ENCODE measurements at regions not wholly inside any gene's neighbourhood (a gene's known extent, or its start where the extent isn't known, plus 50 kb on each side); places are given as distances from the start of the nearest gene placed in this dataset.
"Not testable (repeated sequence)": the region's sequence is repeated elsewhere in the genome, so short reads cannot be mapped to it uniquely, and the experiment has no call there.

DNA sequence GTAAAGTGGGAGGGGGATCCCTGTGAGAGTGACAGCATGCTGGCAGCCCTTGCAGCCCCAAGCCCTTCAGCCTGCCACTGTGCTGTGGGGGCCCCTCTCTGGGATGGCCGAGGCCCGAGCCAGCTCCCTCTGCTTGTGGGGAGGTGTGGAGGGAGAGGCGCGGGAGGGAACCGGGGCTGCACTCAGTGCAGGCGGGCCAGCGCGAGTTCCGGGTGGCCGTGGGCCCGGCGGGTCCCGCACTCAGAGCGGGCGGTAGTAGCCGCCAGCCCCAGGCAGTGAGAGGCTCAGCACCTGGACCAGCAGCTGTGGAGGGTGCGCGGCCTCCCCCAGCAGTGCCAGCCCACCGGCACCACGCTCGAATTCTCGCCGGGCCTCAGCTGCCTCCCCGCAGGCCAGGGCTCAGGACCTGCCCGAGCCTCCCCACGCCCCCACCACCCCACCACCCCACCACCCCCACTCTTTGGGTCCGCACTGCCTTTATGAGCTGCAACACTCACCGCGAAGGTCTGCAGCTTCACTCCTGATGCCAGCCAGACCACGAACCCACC is 208.1 kb downstream of the CDH19 start:
- no peak overlapping the region for H3K4me3 ChIP-seq (replicated peaks; ENCODE audit: low read depth, low read length)
- TF ChIP-seq, protein P1, sequence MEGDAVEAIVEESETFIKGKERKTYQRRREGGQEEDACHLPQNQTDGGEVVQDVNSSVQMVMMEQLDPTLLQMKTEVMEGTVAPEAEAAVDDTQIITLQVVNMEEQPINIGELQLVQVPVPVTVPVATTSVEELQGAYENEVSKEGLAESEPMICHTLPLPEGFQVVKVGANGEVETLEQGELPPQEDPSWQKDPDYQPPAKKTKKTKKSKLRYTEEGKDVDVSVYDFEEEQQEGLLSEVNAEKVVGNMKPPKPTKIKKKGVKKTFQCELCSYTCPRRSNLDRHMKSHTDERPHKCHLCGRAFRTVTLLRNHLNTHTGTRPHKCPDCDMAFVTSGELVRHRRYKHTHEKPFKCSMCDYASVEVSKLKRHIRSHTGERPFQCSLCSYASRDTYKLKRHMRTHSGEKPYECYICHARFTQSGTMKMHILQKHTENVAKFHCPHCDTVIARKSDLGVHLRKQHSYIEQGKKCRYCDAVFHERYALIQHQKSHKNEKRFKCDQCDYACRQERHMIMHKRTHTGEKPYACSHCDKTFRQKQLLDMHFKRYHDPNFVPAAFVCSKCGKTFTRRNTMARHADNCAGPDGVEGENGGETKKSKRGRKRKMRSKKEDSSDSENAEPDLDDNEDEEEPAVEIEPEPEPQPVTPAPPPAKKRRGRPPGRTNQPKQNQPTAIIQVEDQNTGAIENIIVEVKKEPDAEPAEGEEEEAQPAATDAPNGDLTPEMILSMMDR (IDR thresholded peaks at IDR 0.05; ENCODE audit: low read length, missing control alignments), result no peak
- no peak for DNase-seq (ENCODE audit: low read depth)

DNA sequence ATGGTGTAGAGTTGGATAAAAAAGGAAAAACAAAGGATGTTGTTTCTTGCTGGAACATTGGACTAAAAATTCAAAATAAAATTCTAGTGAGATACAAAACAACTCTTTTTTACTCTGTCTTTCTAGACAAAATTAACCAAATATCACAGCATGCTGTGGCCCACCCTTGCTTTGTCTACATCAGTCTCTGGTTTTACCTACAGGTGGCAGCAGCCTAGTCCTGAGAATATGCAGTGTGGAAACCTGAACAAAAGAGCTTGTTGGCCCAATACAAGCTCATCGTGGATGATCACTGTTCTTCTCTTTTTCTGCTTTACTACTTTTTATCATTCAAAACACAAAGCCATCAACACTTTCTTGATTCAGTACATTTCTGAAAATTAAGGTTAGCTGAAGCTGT is 210.4 kb downstream of the CDH19 start:
- no peak for DNase-seq (ENCODE audit: low read depth)
- H3K4me3 ChIP-seq (replicated peaks; ENCODE audit: low read depth, low read length), result no peak overlapping the region
- TF ChIP-seq, protein P1 (IDR thresholded peaks at IDR 0.05; ENCODE audit: low read length, missing control alignments), result no peak

DNA sequence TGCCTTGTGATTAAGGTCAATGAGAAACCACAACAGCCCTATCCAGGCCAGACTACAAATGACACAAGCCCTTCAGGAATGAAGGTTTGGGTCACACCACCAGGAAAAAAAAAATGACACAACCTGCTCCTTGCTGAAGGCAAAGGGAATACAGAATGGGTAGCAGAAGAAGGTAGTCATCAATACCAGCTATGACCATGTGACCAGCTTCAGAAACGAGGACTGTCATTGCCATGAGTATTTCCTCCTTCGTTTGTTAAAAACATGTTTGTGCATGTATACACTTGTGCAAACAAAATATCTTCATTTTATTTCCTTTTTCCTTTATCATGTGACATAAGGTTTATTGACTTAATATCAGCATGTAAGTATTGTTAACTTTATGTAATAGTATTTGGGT is 226.6 kb downstream of the CDH19 start:
- DNase-seq (ENCODE audit: low read depth), result no peak
- no peak overlapping the region for H3K4me3 ChIP-seq (replicated peaks; ENCODE audit: low read depth, low read length)
- TF ChIP-seq, protein P1 (IDR thresholded peaks at IDR 0.05; ENCODE audit: low read length, missing control alignments), result no peak

DNA sequence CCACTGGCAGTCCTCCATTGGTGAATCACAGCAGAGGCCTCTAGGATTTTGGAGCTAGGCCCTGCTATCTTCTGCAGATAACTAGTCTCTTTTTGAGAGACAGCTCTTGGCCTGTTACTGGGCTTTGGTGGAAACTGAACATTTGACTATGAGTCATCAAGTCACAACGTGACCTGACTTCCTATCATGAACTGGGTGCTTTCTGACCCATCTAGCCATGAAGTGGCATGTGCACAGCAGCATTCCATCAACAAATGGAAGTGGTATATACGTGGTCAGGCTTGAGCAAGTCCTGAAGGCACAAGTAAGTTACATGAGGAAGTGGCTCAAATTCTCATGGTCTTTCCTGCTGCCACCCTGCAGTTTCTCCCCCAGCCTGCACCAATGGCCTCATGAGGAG is 228.5 kb downstream of the CDH19 start:
- DNase-seq (ENCODE audit: low read depth); H3K4me3 ChIP-seq (replicated peaks; ENCODE audit: low read depth, low read length): not testable (repeated sequence)

DNA sequence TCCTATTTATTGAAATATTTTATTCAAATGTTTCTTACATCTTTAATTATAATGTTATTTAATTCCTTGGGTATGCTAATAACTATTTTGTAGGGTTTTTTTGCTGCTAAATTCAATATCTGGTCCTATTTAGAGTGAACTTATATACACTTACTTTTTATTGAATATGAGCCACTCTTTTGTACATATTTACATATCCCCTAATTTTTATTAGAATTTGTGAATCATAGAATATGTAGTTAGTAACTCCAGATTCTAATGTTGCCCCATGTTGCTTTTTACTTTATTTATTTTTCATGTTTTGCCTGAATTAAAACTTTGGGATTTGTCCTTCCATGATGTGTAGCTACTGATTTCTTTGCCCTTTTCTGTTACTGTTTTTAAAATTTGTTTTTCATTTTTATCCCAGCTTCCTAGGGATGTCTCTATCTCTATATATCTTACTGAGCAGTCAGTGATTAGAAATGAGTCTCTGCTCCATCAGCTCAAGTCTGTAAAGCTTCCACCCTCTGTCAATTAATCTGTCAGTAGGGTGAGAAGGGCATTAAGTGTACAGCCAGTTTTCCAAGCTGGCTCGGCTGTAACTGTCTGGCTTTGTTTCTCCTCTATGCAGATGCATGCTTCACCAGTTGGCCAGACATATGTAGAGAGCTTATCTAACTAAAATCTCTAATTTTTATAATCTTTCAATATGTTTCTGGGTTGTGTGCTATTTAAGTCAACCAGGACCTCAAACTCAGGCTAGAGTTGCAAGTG is 256.9 kb downstream of the CDH19 start:
- no peak overlapping the region for H3K4me3 ChIP-seq (replicated peaks; ENCODE audit: low read depth, low read length)
- TF ChIP-seq, protein P1 (IDR thresholded peaks at IDR 0.05; ENCODE audit: low read length, missing control alignments), result no peak
- DNase-seq (ENCODE audit: low read depth), result no peak

DNA sequence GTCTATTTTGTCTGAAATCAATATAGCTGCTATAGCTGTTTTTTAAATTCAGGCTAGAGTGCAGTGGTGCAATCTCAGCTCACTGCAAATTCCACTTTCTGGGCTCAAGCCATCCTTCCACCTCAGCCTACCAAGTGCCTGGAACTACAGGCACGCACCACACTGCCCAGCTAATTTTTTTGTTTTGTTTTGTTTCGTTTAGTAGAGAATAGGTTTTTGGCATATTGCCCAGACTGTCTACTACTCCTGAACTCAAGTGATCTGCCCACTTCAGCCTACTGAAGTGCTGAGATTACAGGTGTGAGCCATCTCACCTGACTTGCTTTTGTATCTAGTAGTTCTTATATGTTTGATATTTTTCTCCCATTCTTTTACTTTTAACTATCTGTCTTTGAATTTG is 259.7 kb downstream of the CDH19 start:
- TF ChIP-seq, protein P1 (IDR thresholded peaks at IDR 0.05; ENCODE audit: low read length, missing control alignments), result no peak
- no peak overlapping the region for H3K4me3 ChIP-seq (replicated peaks; ENCODE audit: low read depth, low read length)
- no peak for DNase-seq (ENCODE audit: low read depth)

GRCh38 chr18:66342577-66342976 is 261.3 kb downstream of the CDH19 start:
- TF ChIP-seq, protein P1 (IDR thresholded peaks at IDR 0.05; ENCODE audit: low read length, missing control alignments), result no peak
- DNase-seq (ENCODE audit: low read depth), result no peak
- no peak overlapping the region for H3K4me3 ChIP-seq (replicated peaks; ENCODE audit: low read depth, low read length)
